Keratinocyte (primary cell): ENCODE measurements at regions not wholly inside any gene's neighbourhood (a gene's known extent, or its start where the extent isn't known, plus 50 kb on each side); places are given as distances from the start of the nearest gene placed in this dataset.

ENCODE experiments used
- CTCF ChIP-seq, 3 experiments: IDR thresholded peaks in 1 of 3; conservative IDR thresholded peaks in 1 of 3; optimal IDR thresholded peaks in 1 of 3; 2 replicates in 2 of 3; 3 replicates in 1 of 3; pipeline versions ENCODE3 to v1.5.1; 2011; ENCODE audit warnings: low read length in 3 of 3, mild to moderate bottlenecking in 3 of 3, moderate library complexity in 2 of 3, control low read depth in 1 of 3, inconsistent platforms in 1 of 3; ENCODE audit not compliant: insufficient read depth in 2 of 3; ENCODE audit errors: extremely low read depth in 1 of 3
- EZH2 ChIP-seq: IDR thresholded peaks from one replicate; pipeline ENCODE4 v1.6.1; 2012; ENCODE audit warnings: inconsistent platforms, mild to moderate bottlenecking, low read length, moderate library complexity

DNA sequence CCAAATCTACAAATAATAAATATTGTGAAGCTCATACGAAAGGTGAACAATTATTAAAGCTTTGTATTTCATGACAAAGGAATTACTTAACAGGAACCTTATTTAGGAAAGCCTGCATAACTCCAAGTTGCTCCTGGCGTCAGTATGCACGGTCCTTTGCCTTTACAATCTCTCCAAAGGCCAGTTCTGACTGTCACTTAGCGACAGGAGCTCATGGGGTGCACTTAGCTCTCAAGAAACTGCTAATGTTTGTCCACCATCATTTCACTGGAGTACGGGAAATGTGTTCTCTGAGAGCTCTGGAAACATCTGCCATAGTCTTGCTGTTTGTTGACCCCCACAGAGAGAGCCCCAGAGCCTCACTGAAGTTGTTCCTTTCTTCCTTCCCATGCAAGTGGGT, 781.5 kb upstream of the POM121L12 start:
- TF ChIP-seq CTCF (optimal IDR thresholded peaks at IDR 0.05 in 1 of 3, IDR thresholded peaks at IDR 0.05 in 1 of 3, conservative IDR thresholded peaks at IDR 0.05 in 1 of 3; ENCODE audit: extremely low read depth in 1 of 3, insufficient read depth in 2 of 3, low read length in 3 of 3) (no peak), EZH2 (no peak)
